HFF-Myc (cell line): ENCODE measurements at regions not wholly inside any gene's neighbourhood (a gene's known extent, or its start where the extent isn't known, plus 50 kb on each side); places are given as distances from the start of the nearest gene placed in this dataset.

Source experiments
- DNase-seq: peaks from one replicate; pipeline ENCODE4 v3.0.0-alpha.2; 2011; ENCODE audit warnings: low read depth; ENCODE audit errors: extremely low read depth
- H3K4me3 ChIP-seq: replicated peaks from 2 replicates; pipeline ENCODE4 v1.5.1; 2011; ENCODE audit warnings: low read depth, mild to moderate bottlenecking, control low read depth, low read length
- CTCF ChIP-seq: IDR thresholded peaks from 2 replicates; pipeline ENCODE4 v1.5.1; 2012; ENCODE audit warnings: mild to moderate bottlenecking, low read depth, low read length, control low read depth; ENCODE audit errors: missing control alignments

- TF ChIP-seq CTCF: no peak
- DNase-seq: no peak
- H3K4me3 ChIP-seq: no peak overlapping the region
Measured at GRCh38 chr12:28827861-28828260, 321.2 kb upstream of the FAR2 start.

DNA sequence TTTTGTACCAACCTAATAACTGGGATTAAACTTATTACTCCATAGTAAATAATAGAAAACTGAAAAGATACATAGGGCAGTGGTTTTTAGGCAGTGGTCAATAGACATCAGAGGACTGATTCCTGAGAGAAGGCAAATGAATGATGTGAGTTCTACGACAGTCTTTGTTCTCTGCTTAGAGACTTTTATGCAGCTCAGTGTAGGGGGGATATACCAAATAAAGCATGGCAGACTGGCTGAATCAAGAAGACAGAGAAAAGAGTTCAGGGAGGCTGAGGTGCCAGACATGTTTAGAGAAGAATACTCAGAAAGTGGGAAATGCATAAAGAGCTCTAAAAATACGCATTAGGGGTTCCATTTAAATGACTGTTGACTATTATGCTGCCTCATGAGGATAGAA lies 320.8 kb upstream of the FAR2 start:
- H3K4me3 ChIP-seq: no peak overlapping the region
- no peak for TF ChIP-seq CTCF
- DNase-seq: no peak

- DNase-seq: no peak
Measured at GRCh38 chr12:28830491-28830890, 318.6 kb upstream of the FAR2 start.

GRCh38 chr12:28844718-28845117 lies 304.4 kb upstream of the FAR2 start:
- no peak for TF ChIP-seq CTCF
- DNase-seq: no peak
- no peak overlapping the region for H3K4me3 ChIP-seq

More at GRCh38 chr12:28830491-28830890, 318.6 kb upstream of the FAR2 start:
- no peak overlapping the region for H3K4me3 ChIP-seq
- TF ChIP-seq CTCF: no peak

GRCh38 chr12:28851781-28852180 lies 297.3 kb upstream of the FAR2 start:
- TF ChIP-seq CTCF: no peak
- DNase-seq: no peak
- H3K4me3 ChIP-seq: no peak overlapping the region

GRCh38 chr12:28855761-28856310 lies 293.2 kb upstream of the FAR2 start:
- DNase-seq: no peak
- TF ChIP-seq CTCF: no peak
- H3K4me3 ChIP-seq: no peak overlapping the region

- H3K4me3 ChIP-seq: no peak overlapping the region
- DNase-seq: no peak
- TF ChIP-seq CTCF: no peak
Measured at GRCh38 chr12:28857369-28857768, 291.7 kb upstream of the FAR2 start.
